Esophagus muscularis mucosa (tissue), 3 donors: ENCODE measurements at regions not wholly inside any gene's neighbourhood (a gene's known extent, or its start where the extent isn't known, plus 50 kb on each side); places are given as distances from the start of the nearest gene placed in this dataset.

Experiments used
- CTCF ChIP-seq, 3 experiments: fragments of 200-600 bp in 2 of 3; fragments of 450-650 bp in 1 of 3; sonication (generic) in 2 of 3; IDR thresholded peaks; one replicate each; pipeline ENCODE4 v1.5.1; 2017 to 2019; ENCODE audit warnings: antibody characterized with exemption in 3 of 3, mild to moderate bottlenecking in 2 of 3, moderate library complexity in 1 of 3
- POLR2A ChIP-seq: fragments of 450-650 bp; IDR thresholded peaks from one replicate; pipeline ENCODE4 v1.6.1; 2017; ENCODE audit warnings: antibody characterized with exemption, moderate library complexity, mild to moderate bottlenecking, low read depth

- TF ChIP-seq CTCF (IDR thresholded peaks at IDR 0.05) (no peak), POLR2A (no peak)
These were observed 312.2 kb downstream of the TMA16 start for GRCh38 chr4:163806653-163807052.
